Mesendoderm (in vitro differentiated cells): ENCODE measurements at regions not wholly inside any gene's neighbourhood (a gene's known extent, or its start where the extent isn't known, plus 50 kb on each side); places are given as distances from the start of the nearest gene placed in this dataset.

Experiments used
- DNase-seq: peaks from one replicate; pipeline ENCODE4 v3.0.0; 2013
- H2AK5ac ChIP-seq: 2 replicates; pipeline ENCODE4 v1.6.1; 2013; ENCODE audit warnings: low read length, inconsistent platforms
- H2BK120ac ChIP-seq: 2 replicates; pipeline ENCODE4 v1.6.1; 2013; ENCODE audit warnings: low read depth, mild to moderate bottlenecking, low read length, moderate library complexity, mixed read lengths
- H2BK15ac ChIP-seq: replicated peaks from 2 replicates; pipeline ENCODE4 v1.6.1; 2013; ENCODE audit warnings: low read depth, mild to moderate bottlenecking, moderate library complexity
- H2BK5ac ChIP-seq: 2 replicates; pipeline ENCODE4 v1.6.1; 2013; ENCODE audit warnings: low read length, inconsistent platforms
- H3K18ac ChIP-seq: 2 replicates; pipeline ENCODE4 v1.6.1; 2013; ENCODE audit warnings: mild to moderate bottlenecking, low read length, mixed read lengths
- H3K23ac ChIP-seq: one replicate; pipeline ENCODE4 v1.6.1; 2013; ENCODE audit warnings: low read length
- H3K27ac ChIP-seq: 2 replicates; pipeline ENCODE4 v1.5.1; 2013; ENCODE audit warnings: low read depth, mild to moderate bottlenecking, inconsistent platforms, low read length, moderate library complexity
- H3K27me3 ChIP-seq: 2 replicates; pipeline ENCODE4 v1.6.1; 2013; ENCODE audit warnings: low read length, control low read depth, mild to moderate bottlenecking, inconsistent platforms; ENCODE audit not compliant: insufficient read depth, poor library complexity
- H3K36me3 ChIP-seq: 2 replicates; pipeline ENCODE4 v1.6.1; 2013; ENCODE audit warnings: low read length, inconsistent platforms; ENCODE audit not compliant: control insufficient read depth, insufficient read depth
- H3K4ac ChIP-seq: one replicate; pipeline ENCODE4 v1.6.1; 2013; ENCODE audit warnings: low read depth, mild to moderate bottlenecking, low read length, moderate library complexity
- H3K4me1 ChIP-seq: 2 replicates; pipeline ENCODE4 v1.6.1; 2013; ENCODE audit warnings: low read depth, low read length, inconsistent platforms; ENCODE audit not compliant: control insufficient read depth
- H3K4me2 ChIP-seq: 2 replicates; pipeline ENCODE4 v1.6.1; 2013; ENCODE audit warnings: low read length
- H3K4me3 ChIP-seq: 2 replicates; pipeline ENCODE4 v1.5.1; 2013; ENCODE audit warnings: mild to moderate bottlenecking, low read length
- H3K56ac ChIP-seq: one replicate; pipeline ENCODE4 v1.6.1; 2013; ENCODE audit warnings: low read length
- H3K79me1 ChIP-seq: 2 replicates; pipeline ENCODE4 v1.6.1; 2013; ENCODE audit warnings: low read length, inconsistent platforms
- H3K79me2 ChIP-seq: 2 replicates; pipeline ENCODE4 v1.6.1; 2013; ENCODE audit warnings: mild to moderate bottlenecking, low read length; ENCODE audit not compliant: control insufficient read depth, insufficient read depth
- H3K9ac ChIP-seq: 2 replicates; pipeline ENCODE4 v1.6.1; 2013; ENCODE audit warnings: low read length, inconsistent platforms
- H4K5ac ChIP-seq: one replicate; pipeline ENCODE4 v1.6.1; 2013; ENCODE audit warnings: low read length
- H4K8ac ChIP-seq: one replicate; pipeline ENCODE4 v1.6.1; 2013; ENCODE audit warnings: low read depth, mild to moderate bottlenecking, control low read depth, low read length, moderate library complexity
- WGBS: extraction: QIAGEN DNeasy Blood & Tissue Kit; methylation state at CpG from one replicate; pipeline ENCODE4 v1.1.7; 2013; ENCODE audit warnings: low lambda C conversion rate, missing lambda C conversion rate; ENCODE audit not compliant: insufficient coverage; ENCODE audit errors: extremely low coverage; 5-methylcytosine and 5-hydroxymethylcytosine counted together

GRCh38 chrX:121120690-121121605 lies 73.5 kb downstream of the GLUD2 start:
- no peak overlapping the region for H3K4ac ChIP-seq
- H2AK5ac ChIP-seq = no peak overlapping the region
- H3K56ac ChIP-seq = no peak overlapping the region
- no peak overlapping the region for H3K23ac ChIP-seq
- no peaks in the 10 kb centered on the region for H3K36me3 ChIP-seq
- no peak overlapping the region for H4K5ac ChIP-seq
- no peaks in the 10 kb centered on the region for H3K79me2 ChIP-seq
- no peak overlapping the region for H4K8ac ChIP-seq
- H2BK5ac ChIP-seq = no peak overlapping the region
- H2BK15ac ChIP-seq = no peak overlapping the region
- no peak overlapping the region for H3K27ac ChIP-seq
- no peak overlapping the region for H3K4me2 ChIP-seq
- no peak overlapping the region for H3K4me3 ChIP-seq
- no peaks in the 10 kb centered on the region for H3K27me3 ChIP-seq
- no peak overlapping the region for H3K9ac ChIP-seq
- no peak overlapping the region for H2BK120ac ChIP-seq
- H3K79me1 ChIP-seq = no peaks in the 10 kb centered on the region
- H3K4me1 ChIP-seq = no peaks in the 10 kb centered on the region
- no CpG with 5 or more reads among the region's 4 CpGs for WGBS
- no peak for DNase-seq
- no peak overlapping the region for H3K18ac ChIP-seq

DNA sequence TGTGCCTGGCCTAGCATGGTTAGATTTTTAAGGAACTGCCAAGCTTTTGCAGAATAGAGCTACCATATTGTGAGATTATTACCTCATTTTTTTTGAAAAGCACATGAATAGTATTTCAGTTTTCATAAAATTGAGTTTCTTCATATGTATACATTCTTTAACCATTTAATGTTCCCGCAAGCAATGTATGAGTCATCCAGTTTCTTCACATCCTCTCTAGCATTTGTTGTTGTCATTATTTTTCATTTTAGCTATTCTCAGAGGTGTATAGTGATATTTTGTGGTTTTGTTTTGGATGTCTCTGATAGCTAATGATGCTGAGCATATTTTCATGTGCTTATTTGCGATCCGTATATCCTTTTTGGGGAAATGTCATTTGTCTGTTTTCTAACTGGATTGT lies 74.9 kb downstream of the GLUD2 start:
- no peak overlapping the region for H3K18ac ChIP-seq
- H3K36me3 ChIP-seq = no peaks in the 10 kb centered on the region
- H3K4me2 ChIP-seq = no peak overlapping the region
- no peak overlapping the region for H4K5ac ChIP-seq
- H3K27me3 ChIP-seq = no peaks in the 10 kb centered on the region
- no peak overlapping the region for H3K23ac ChIP-seq
- WGBS = no CpG with 5 or more reads among the region's 3 CpGs
- no peaks in the 10 kb centered on the region for H3K4me1 ChIP-seq
- H3K56ac ChIP-seq = no peak overlapping the region
- no peak overlapping the region for H2BK15ac ChIP-seq
- H3K4ac ChIP-seq = no peak overlapping the region
- H3K4me3 ChIP-seq = no peak overlapping the region
- no peak for DNase-seq
- no peak overlapping the region for H2AK5ac ChIP-seq
- H3K27ac ChIP-seq = no peak overlapping the region
- no peaks in the 10 kb centered on the region for H3K79me1 ChIP-seq
- H4K8ac ChIP-seq = no peak overlapping the region
- H3K79me2 ChIP-seq = no peaks in the 10 kb centered on the region
- H2BK5ac ChIP-seq = no peak overlapping the region
- H2BK120ac ChIP-seq = no peak overlapping the region
- no peak overlapping the region for H3K9ac ChIP-seq

DNA sequence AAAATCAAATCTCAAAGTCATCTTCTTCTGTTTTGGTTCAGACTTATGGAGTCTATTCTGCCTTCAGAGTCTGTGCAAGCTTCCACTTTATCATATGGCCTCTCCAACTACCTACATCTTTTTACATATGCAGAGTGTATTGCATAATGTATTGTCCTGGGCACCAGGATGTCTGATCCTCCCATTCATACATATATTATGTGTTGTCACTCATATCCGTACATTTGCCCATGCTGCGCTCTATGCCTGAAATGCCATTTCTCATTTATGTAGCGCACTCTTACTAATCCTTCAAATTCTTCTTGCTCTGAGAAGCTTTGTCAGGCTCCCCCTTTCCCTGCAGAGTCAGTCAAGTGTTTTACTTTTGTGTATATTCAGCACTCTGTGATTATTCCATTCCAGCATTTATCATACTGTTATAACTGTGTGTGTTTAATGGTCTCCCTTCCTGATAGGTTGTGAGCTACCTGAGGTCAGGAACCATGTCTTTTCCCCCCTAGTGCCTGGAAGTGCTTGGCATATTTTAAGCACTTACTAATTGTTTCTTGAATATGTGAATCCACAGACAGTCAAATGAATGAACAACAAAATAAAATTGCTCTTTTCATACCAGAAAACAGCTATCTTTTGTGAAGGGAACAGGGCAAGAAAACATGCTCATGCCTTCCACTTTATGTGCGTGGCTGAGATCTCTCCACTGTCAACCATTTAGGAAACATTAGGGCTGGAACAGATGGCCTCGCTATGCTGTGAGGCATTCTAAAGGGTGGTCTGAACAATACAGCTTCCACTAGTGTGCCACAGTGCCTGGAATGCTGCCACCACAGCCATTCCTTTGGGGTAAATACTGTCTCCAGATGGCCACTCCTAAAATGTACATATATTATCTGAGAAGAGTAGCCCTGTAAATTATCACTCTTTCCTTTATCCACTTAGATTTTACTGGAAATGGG lies 81.8 kb downstream of the GLUD2 start:
- no peak overlapping the region for H4K5ac ChIP-seq
- H3K9ac ChIP-seq = no peak overlapping the region
- DNase-seq = no peak
- no peak overlapping the region for H3K18ac ChIP-seq
- no peaks in the 10 kb centered on the region for H3K79me2 ChIP-seq
- no peak overlapping the region for H2BK120ac ChIP-seq
- no peak overlapping the region for H2AK5ac ChIP-seq
- no peaks in the 10 kb centered on the region for H3K27me3 ChIP-seq
- H3K4me1 ChIP-seq = no peaks in the 10 kb centered on the region
- H4K8ac ChIP-seq = no peak overlapping the region
- no peaks in the 10 kb centered on the region for H3K36me3 ChIP-seq
- no peak overlapping the region for H2BK15ac ChIP-seq
- H3K4ac ChIP-seq = no peak overlapping the region
- H3K4me2 ChIP-seq = no peak overlapping the region
- no peak overlapping the region for H2BK5ac ChIP-seq
- no peak overlapping the region for H3K27ac ChIP-seq
- no CpG with 5 or more reads among the region's 5 CpGs for WGBS
- no peaks in the 10 kb centered on the region for H3K79me1 ChIP-seq
- no peak overlapping the region for H3K23ac ChIP-seq
- H3K56ac ChIP-seq = no peak overlapping the region
- no peak overlapping the region for H3K4me3 ChIP-seq

DNA sequence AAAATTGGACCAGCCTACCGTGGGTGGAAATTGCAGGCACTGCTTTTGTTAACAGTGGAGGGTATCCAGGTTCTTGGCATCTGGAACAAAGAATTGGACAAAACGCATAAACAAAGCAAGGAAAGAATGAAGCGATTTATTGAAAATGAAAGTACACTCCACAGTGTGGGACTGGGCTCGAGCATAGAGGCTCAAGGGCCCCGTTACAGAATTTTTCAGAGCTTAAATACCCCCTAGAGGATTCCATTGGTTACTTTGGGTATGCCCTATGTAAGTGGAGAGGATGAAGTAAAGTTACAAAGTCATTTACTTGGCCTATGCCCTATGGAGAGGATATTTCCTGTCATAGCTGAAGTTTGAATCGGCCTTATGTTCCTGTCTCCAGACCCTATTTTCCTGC lies 85.3 kb downstream of the GLUD2 start:
- no peak overlapping the region for H3K9ac ChIP-seq
- no peaks in the 10 kb centered on the region for H3K79me2 ChIP-seq
- H3K4me2 ChIP-seq = no peak overlapping the region
- H4K5ac ChIP-seq = no peak overlapping the region
- no peaks in the 10 kb centered on the region for H3K4me1 ChIP-seq
- no peak overlapping the region for H3K4ac ChIP-seq
- WGBS = no CpG with 5 or more reads among the region's 6 CpGs
- no peak for DNase-seq
- no peak overlapping the region for H3K4me3 ChIP-seq
- no peak overlapping the region for H2BK15ac ChIP-seq
- H3K27me3 ChIP-seq = no peaks in the 10 kb centered on the region
- no peak overlapping the region for H3K27ac ChIP-seq
- no peaks in the 10 kb centered on the region for H3K79me1 ChIP-seq
- H2BK120ac ChIP-seq = no peak overlapping the region
- no peaks in the 10 kb centered on the region for H3K36me3 ChIP-seq
- H3K56ac ChIP-seq = no peak overlapping the region
- no peak overlapping the region for H3K23ac ChIP-seq
- H2AK5ac ChIP-seq = no peak overlapping the region
- H4K8ac ChIP-seq = no peak overlapping the region
- no peak overlapping the region for H2BK5ac ChIP-seq
- H3K18ac ChIP-seq = no peak overlapping the region

DNA sequence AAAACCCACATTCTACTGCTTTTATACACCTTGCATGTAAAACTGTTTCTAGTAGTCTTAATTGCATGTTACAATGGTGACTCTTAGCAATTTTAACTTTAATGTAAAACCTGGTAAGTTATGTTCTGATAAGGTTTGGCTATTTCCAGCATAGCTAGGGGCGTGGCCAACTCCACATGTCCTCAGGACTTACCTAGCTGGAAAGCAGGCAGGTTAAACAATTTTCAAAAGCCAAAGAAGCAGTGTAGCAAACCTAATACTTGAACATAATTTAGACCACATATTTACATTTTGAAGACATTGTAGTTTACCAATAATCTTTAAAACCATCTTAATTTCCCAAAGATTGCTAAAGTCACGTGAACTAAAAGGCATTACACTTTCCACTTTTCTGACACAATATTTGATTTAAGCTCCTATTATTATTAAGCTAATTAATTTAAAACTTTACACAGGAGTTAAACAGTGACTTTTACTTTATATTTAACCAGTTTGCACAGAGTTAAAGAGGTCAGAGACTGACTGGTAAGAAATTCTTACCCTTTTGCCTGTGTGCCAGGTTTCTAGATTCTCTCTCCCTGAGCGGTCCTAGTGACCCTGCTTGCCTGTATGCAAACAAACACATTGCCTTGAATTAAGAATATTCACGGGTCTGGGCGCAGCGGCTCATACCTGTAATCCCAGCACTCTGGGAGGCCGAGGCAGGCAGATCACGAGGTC lies 88.2 kb downstream of the GLUD2 start:
- H2BK120ac ChIP-seq = no peak overlapping the region
- H3K4ac ChIP-seq = no peak overlapping the region
- H3K27ac ChIP-seq = no peak overlapping the region
- no peak overlapping the region for H3K18ac ChIP-seq
- H3K27me3 ChIP-seq = no peaks in the 10 kb centered on the region
- H3K4me3 ChIP-seq = no peak overlapping the region
- H3K23ac ChIP-seq = no peak overlapping the region
- no peaks in the 10 kb centered on the region for H3K36me3 ChIP-seq
- no peak overlapping the region for H2BK5ac ChIP-seq
- H3K56ac ChIP-seq = no peak overlapping the region
- no peaks in the 10 kb centered on the region for H3K79me1 ChIP-seq
- no peak overlapping the region for H3K9ac ChIP-seq
- no peak overlapping the region for H2AK5ac ChIP-seq
- H2BK15ac ChIP-seq = no peak overlapping the region
- no peaks in the 10 kb centered on the region for H3K79me2 ChIP-seq
- no peak overlapping the region for H4K5ac ChIP-seq
- no peaks in the 10 kb centered on the region for H3K4me1 ChIP-seq
- H3K4me2 ChIP-seq = no peak overlapping the region
- DNase-seq = no peak
- no peak overlapping the region for H4K8ac ChIP-seq
- no CpG with 5 or more reads among the region's 8 CpGs for WGBS
